IMR-90 (cell line): ENCODE measurements at regions not wholly inside any gene's neighbourhood (a gene's known extent, or its start where the extent isn't known, plus 50 kb on each side); places are given as distances from the start of the nearest gene placed in this dataset.

ENCODE experiments used
- ATAC-seq: fragments of 200-7000 bp; cut with Tn5 transposase; 2 replicates; pipeline ENCODE4 v1.9.1; 2020; ENCODE audit warnings: low read depth, mild to moderate bottlenecking, moderate library complexity
- BruUV-seq: library from RNA; stranded (reverse); fragments of 400-500 nt; replicated peaks from 2 replicates; lab custom pipeline; 2021; lab: Mats Ljungman, UMichigan
- CTCF ChIA-PET: fragments of 300-600 bp; formaldehyde crosslinking; extraction: SDS; loops from one replicate; lab custom pipeline; 2021; ENCODE audit warnings: antibody characterized with exemption; lab: Yijun Ruan, JAX
- POLR2A ChIA-PET: fragments of 300-600 bp; sonication (Branson Sonifier 250); formaldehyde crosslinking; loops from one replicate; lab custom pipeline; 2022; ENCODE audit warnings: antibody characterized with exemption; ENCODE audit not compliant: unreplicated experiment; lab: Charles Lee
- DNase-seq: peaks from one replicate; pipeline ENCODE4 v3.0.0; 2013
- H2AFZ ChIP-seq: replicated peaks from 2 replicates; pipeline ENCODE3; 2013; ENCODE audit warnings: low read length, mild to moderate bottlenecking; ENCODE audit not compliant: poor library complexity
- H2AK5ac ChIP-seq: 2 replicates; pipeline ENCODE4 v1.6.1; 2013; ENCODE audit warnings: low read depth, low read length, inconsistent platforms
- H2AK9ac ChIP-seq: replicated peaks from 2 replicates; pipeline ENCODE3; 2013; ENCODE audit warnings: mild to moderate bottlenecking, low read depth, low read length, moderate library complexity; ENCODE audit not compliant: poor library complexity
- H2BK120ac ChIP-seq: 2 replicates; pipeline ENCODE4 v1.6.1; 2013; ENCODE audit warnings: low read depth, low read length, inconsistent platforms
- H2BK15ac ChIP-seq: 3 replicates; pipeline ENCODE4 v1.6.1; 2013; ENCODE audit warnings: low read depth, low read length, inconsistent platforms
- H2BK20ac ChIP-seq: 2 replicates; pipeline ENCODE4 v1.6.1; 2013; ENCODE audit warnings: low read depth, mild to moderate bottlenecking, inconsistent platforms, low read length, moderate library complexity
- H2BK5ac ChIP-seq: 2 replicates; pipeline ENCODE4 v1.6.1; 2013; ENCODE audit warnings: mild to moderate bottlenecking, low read depth, low read length, inconsistent platforms; ENCODE audit not compliant: poor library complexity, severe bottlenecking
- H3K14ac ChIP-seq: replicated peaks from 2 replicates; pipeline ENCODE4 v1.6.1; 2013; ENCODE audit warnings: low read depth, low read length, inconsistent platforms
- H3K18ac ChIP-seq: 2 replicates; pipeline ENCODE4 v1.6.1; 2013; ENCODE audit warnings: low read depth, low read length, control low read depth
- H3K23ac ChIP-seq: 2 replicates; pipeline ENCODE4 v1.6.1; 2013; ENCODE audit warnings: low read depth, low read length, inconsistent platforms
- H3K27ac ChIP-seq: 2 replicates; pipeline ENCODE4 v1.5.1; 2013; ENCODE audit warnings: mild to moderate bottlenecking, control low read depth, low read length; ENCODE audit not compliant: insufficient read depth
- H3K27me3 ChIP-seq: 2 replicates; pipeline ENCODE4 v1.6.1; 2013; ENCODE audit warnings: low read length; ENCODE audit not compliant: control insufficient read depth, insufficient read depth
- H3K36me3 ChIP-seq: 2 replicates; pipeline ENCODE4 v1.6.1; 2013; ENCODE audit warnings: low read length, mixed read lengths; ENCODE audit not compliant: control insufficient read depth, insufficient read depth
- H3K4ac ChIP-seq: 2 replicates; pipeline ENCODE4 v1.6.1; 2013; ENCODE audit warnings: low read depth, low read length, inconsistent platforms
- H3K4me1 ChIP-seq: 2 replicates; pipeline ENCODE4 v1.6.1; 2013; ENCODE audit warnings: low read length, mixed read lengths; ENCODE audit not compliant: control insufficient read depth, insufficient read depth
- H3K4me2 ChIP-seq: 2 replicates; pipeline ENCODE4 v1.6.1; 2013; ENCODE audit warnings: low read depth, mild to moderate bottlenecking, control low read depth, low read length, moderate library complexity
- H3K4me3 ChIP-seq: 2 replicates; pipeline ENCODE4 v1.5.1; 2013; ENCODE audit warnings: low read depth, mild to moderate bottlenecking, control low read depth, low read length, moderate library complexity; ENCODE audit not compliant: insufficient read depth
- H3K56ac ChIP-seq: 2 replicates; pipeline ENCODE4 v1.6.1; 2013; ENCODE audit warnings: low read length, inconsistent platforms; ENCODE audit not compliant: insufficient read depth; ENCODE audit errors: extremely low read depth
- H3K79me1 ChIP-seq, 2 experiments: 2 replicates each; pipeline ENCODE4 v1.6.1; 2013; ENCODE audit warnings: low read length in 2 of 2, inconsistent platforms in 1 of 2, low read depth in 1 of 2
- H3K9ac ChIP-seq: 2 replicates; pipeline ENCODE4 v1.6.1; 2013; ENCODE audit warnings: low read depth, low read length, control low read depth
- H3K9me1 ChIP-seq: 2 replicates; pipeline ENCODE4 v1.6.1; 2013; ENCODE audit warnings: low read length, inconsistent platforms; ENCODE audit not compliant: insufficient read depth
- H3K9me3 ChIP-seq: 2 replicates; pipeline ENCODE4 v1.6.1; 2013; ENCODE audit warnings: low read length; ENCODE audit not compliant: control insufficient read depth, insufficient read depth
- H4K20me1 ChIP-seq: 2 replicates; pipeline ENCODE4 v1.6.1; 2013; ENCODE audit warnings: low read length, inconsistent platforms; ENCODE audit not compliant: insufficient read depth
- H4K5ac ChIP-seq: 2 replicates; pipeline ENCODE4 v1.6.1; 2013; ENCODE audit warnings: mild to moderate bottlenecking, low read depth, low read length, control low read depth
- H4K8ac ChIP-seq, 2 experiments: 2 replicates each; pipeline ENCODE4 v1.6.1; 2013; ENCODE audit warnings: low read depth in 2 of 2, low read length in 2 of 2, control low read depth in 1 of 2, inconsistent platforms in 1 of 2
- H4K91ac ChIP-seq: 2 replicates; pipeline ENCODE4 v1.6.1; 2013; ENCODE audit warnings: low read depth, low read length, inconsistent platforms; ENCODE audit not compliant: insufficient read depth
- BHLHE40 ChIP-seq: fragments of 150-350 bp; IDR thresholded peaks from 2 replicates; pipeline ENCODE4 v1.6.1; 2016; ENCODE audit warnings: mild to moderate bottlenecking, low read depth, low read length
- CHD1 ChIP-seq: IDR thresholded peaks from 2 replicates; pipeline ENCODE4 v1.6.1; 2012; ENCODE audit warnings: low read depth, low read length, improper control_type of control experiment
- CTCF ChIP-seq: conservative IDR thresholded peaks from 2 replicates; pipeline ENCODE4 v1.5.1; 2012; ENCODE audit warnings: mild to moderate bottlenecking, low read depth, low read length, improper control_type of control experiment
- FOS ChIP-seq: fragments of 150-350 bp; IDR thresholded peaks from 2 replicates; pipeline ENCODE4 v1.6.1; 2016; ENCODE audit warnings: low read depth, low read length
- MAFK ChIP-seq: IDR thresholded peaks from 2 replicates; pipeline ENCODE4 v1.6.1; 2012; ENCODE audit warnings: low read depth, low read length, improper control_type of control experiment
- NFE2L2 ChIP-seq: fragments of 150-350 bp; IDR thresholded peaks from 2 replicates; pipeline ENCODE4 v1.6.1; 2016; ENCODE audit warnings: low read depth, mild to moderate bottlenecking, low read length
- RAD21 ChIP-seq: IDR thresholded peaks from 2 replicates; pipeline ENCODE4 v1.6.1; 2012; ENCODE audit warnings: low read length, improper control_type of control experiment
- RFX5 ChIP-seq: IDR thresholded peaks from 2 replicates; pipeline ENCODE4 v1.8.0; 2012; ENCODE audit warnings: low read depth, mild to moderate bottlenecking, low read length, moderate library complexity
- USF2 ChIP-seq: fragments of 150-350 bp; IDR thresholded peaks from 2 replicates; pipeline ENCODE4 v1.6.1; 2017; ENCODE audit warnings: mild to moderate bottlenecking, antibody characterized with exemption, low read length, low read depth
- WGBS, 2 experiments: methylation state at CpG; one replicate each; pipeline versions ENCODE4 v1.1.5 to v1.1.7; 2013; ENCODE audit warnings: missing lambda C conversion rate in 2 of 2; ENCODE audit not compliant: insufficient read length in 1 of 2; ENCODE audit errors: extremely low coverage in 2 of 2; 5-methylcytosine and 5-hydroxymethylcytosine counted together
- dilution Hi-C: fragments of 300-500 bp; cut with HindIII; formaldehyde crosslinking; loops from one replicate; pipeline ENCODE4 v1.14.3; 2018; ENCODE audit warnings: low sequenced_read_pairs; ENCODE audit not compliant: unreplicated experiment
- in situ Hi-C: fragments of 300-500 bp; cut with MboI; formaldehyde crosslinking; loops from 3 replicates; pipeline ENCODE4 v1.14.3; 2019; ENCODE audit warnings: low sequenced_read_pairs, inconsistent platforms, mixed read lengths
- intact Hi-C: fragments of 100-400 bp; cut with micrococcal nuclease; formaldehyde crosslinking; loops from 2 replicates; pipeline ENCODE4 v1.10.0; 2022

- POLR2A ChIA-PET, result no interaction called here
- no peak overlapping the region for H4K91ac ChIP-seq
- H3K79me1 ChIP-seq, result no peaks in the 10 kb centered on the region
- no peak overlapping the region for H2BK5ac ChIP-seq
- H2AK9ac ChIP-seq, result no peak overlapping the region
- no peak overlapping the region for H3K56ac ChIP-seq
- TF ChIP-seq CTCF, result no peak
- TF ChIP-seq NFE2L2, result no peak
- TF ChIP-seq BHLHE40, result no peak
- no peak for TF ChIP-seq RFX5
- no peak for TF ChIP-seq USF2
- TF ChIP-seq CHD1, result no peak
- TF ChIP-seq MAFK, result no peak
- no peak for TF ChIP-seq FOS
- no peak for TF ChIP-seq RAD21
- H2BK20ac ChIP-seq, result no peak overlapping the region
- H3K9me1 ChIP-seq, result no peaks in the 10 kb centered on the region
- no peak overlapping the region for H3K23ac ChIP-seq
- no peak overlapping the region for H3K4me3 ChIP-seq
- H3K14ac ChIP-seq, result no peak overlapping the region
- no peak for ATAC-seq
- no peak overlapping the region for H2BK120ac ChIP-seq
- H3K9me3 ChIP-seq, result peaks cover 19% of the 10 kb centered on the region
- in situ Hi-C loops (no loop called here), intact Hi-C loops (no loop called here), dilution Hi-C loops (no loop called here)
- no peak overlapping the region for H3K18ac ChIP-seq
- H4K20me1 ChIP-seq, result no peaks in the 10 kb centered on the region
- CTCF ChIA-PET, result interaction anchor here (0.6 kb wide), 1 partner anchor 251 kb away, joined by 3 read pairs; no protein-coding TSS in a partner anchor
- WGBS, 2 experiments, result 67% methylated on average over 1 of the region's 2 CpGs; no CpG with 5 or more reads in 1 of the 2 experiments
- no peaks in the 10 kb centered on the region for H3K27me3 ChIP-seq
- no peak overlapping the region for H4K5ac ChIP-seq
- no peak overlapping the region for H3K4me2 ChIP-seq
- H3K4ac ChIP-seq, result no peak overlapping the region
- no peak overlapping the region for H2AFZ ChIP-seq
- no peak overlapping the region for H3K9ac ChIP-seq
- no peak overlapping the region for H3K27ac ChIP-seq
- H2AK5ac ChIP-seq, result no peak overlapping the region
- H3K36me3 ChIP-seq, result no peaks in the 10 kb centered on the region
- DNase-seq, result no peak
- H4K8ac ChIP-seq, result no peak overlapping the region
- no TSS peak for BruUV-seq
- H3K4me1 ChIP-seq, result no peaks in the 10 kb centered on the region
- H2BK15ac ChIP-seq, result no peak overlapping the region
These were observed 202.9 kb downstream of the ZNF248 start for GRCh38 chr10:37654466-37654865.
